ENCODE measurements at regions not wholly inside any gene's neighbourhood (a gene's known extent, or its start where the extent isn't known, plus 50 kb on each side); places are given as distances from the start of the nearest gene placed in this dataset.

- in situ Hi-C loops (cut with HindIII; ENCODE audit: low sequenced_read_pairs) = no loop called here
These were observed 81.5 kb downstream of the NDUFS5 start for GRCh38 chr1:39107341-39108290.

- in situ Hi-C loops (cut with HindIII; ENCODE audit: low sequenced_read_pairs) = no loop called here
These were observed 83.5 kb downstream of the NDUFS5 start for GRCh38 chr1:39109644-39110043.

GRCh38 chr1:39110325-39110851 is 84.2 kb downstream of the NDUFS5 start:
- in situ Hi-C loops (cut with HindIII; ENCODE audit: low sequenced_read_pairs) = no loop called here

GRCh38 chr1:39110882-39111281 is 84.7 kb downstream of the NDUFS5 start:
- in situ Hi-C loops (cut with HindIII; ENCODE audit: low sequenced_read_pairs) = no loop called here

- in situ Hi-C loops (cut with HindIII; ENCODE audit: low sequenced_read_pairs) = no loop called here
These were observed 87.1 kb downstream of the NDUFS5 start for GRCh38 chr1:39113109-39113743.

GRCh38 chr1:39115271-39116110 is 89.0 kb upstream of the MACF1 start:
- in situ Hi-C loops (cut with HindIII; ENCODE audit: low sequenced_read_pairs) = no loop called here

- in situ Hi-C loops (cut with HindIII; ENCODE audit: low sequenced_read_pairs) = no loop called here
These were observed 88.3 kb upstream of the MACF1 start for GRCh38 chr1:39116116-39116607.

- in situ Hi-C loops (cut with HindIII; ENCODE audit: low sequenced_read_pairs) = no loop called here
These were observed 87.4 kb upstream of the MACF1 start for GRCh38 chr1:39116860-39117728.

- in situ Hi-C loops (cut with HindIII; ENCODE audit: low sequenced_read_pairs) = no loop called here
These were observed 86.5 kb upstream of the MACF1 start for GRCh38 chr1:39117899-39118450.

GRCh38 chr1:39122056-39122455 is 82.4 kb upstream of the MACF1 start:
- in situ Hi-C loops (cut with HindIII; ENCODE audit: low sequenced_read_pairs) = no loop called here

- in situ Hi-C loops (cut with HindIII; ENCODE audit: low sequenced_read_pairs) = no loop called here
These were observed 80.2 kb upstream of the MACF1 start for GRCh38 chr1:39124282-39124681.

GRCh38 chr1:39127513-39127912 is 77.0 kb upstream of the MACF1 start:
- in situ Hi-C loops (cut with HindIII; ENCODE audit: low sequenced_read_pairs) = no loop called here

- in situ Hi-C loops (cut with HindIII; ENCODE audit: low sequenced_read_pairs) = no loop called here
These were observed 76.4 kb upstream of the MACF1 start for GRCh38 chr1:39128126-39128525.

GRCh38 chr1:39128959-39129358 is 75.5 kb upstream of the MACF1 start:
- in situ Hi-C loops (cut with HindIII; ENCODE audit: low sequenced_read_pairs) = no loop called here

- in situ Hi-C loops (cut with HindIII; ENCODE audit: low sequenced_read_pairs) = no loop called here
These were observed 75.0 kb upstream of the MACF1 start for GRCh38 chr1:39129514-39129913.

GRCh38 chr1:39130325-39130724 is 74.2 kb upstream of the MACF1 start:
- in situ Hi-C loops (cut with HindIII; ENCODE audit: low sequenced_read_pairs) = loop anchor here (10.0 kb wide), 1 partner anchor 124 kb away; no protein-coding TSS in a partner anchor

GRCh38 chr1:39131940-39132339 is 72.6 kb upstream of the MACF1 start:
- in situ Hi-C loops (cut with HindIII; ENCODE audit: low sequenced_read_pairs) = loop anchor here (10.0 kb wide), 1 partner anchor 123 kb away; no protein-coding TSS in a partner anchor

GRCh38 chr1:39132505-39133339 is 71.8 kb upstream of the MACF1 start:
- in situ Hi-C loops (cut with HindIII; ENCODE audit: low sequenced_read_pairs) = loop anchor here (10.0 kb wide), 1 partner anchor 122 kb away; no protein-coding TSS in a partner anchor
